ENCODE measurements at regions not wholly inside any gene's neighbourhood (a gene's known extent, or its start where the extent isn't known, plus 50 kb on each side); places are given as distances from the start of the nearest gene placed in this dataset.
"Not testable (repeated sequence)": the region's sequence is repeated elsewhere in the genome, so short reads cannot be mapped to it uniquely, and the experiment has no call there.

DNA sequence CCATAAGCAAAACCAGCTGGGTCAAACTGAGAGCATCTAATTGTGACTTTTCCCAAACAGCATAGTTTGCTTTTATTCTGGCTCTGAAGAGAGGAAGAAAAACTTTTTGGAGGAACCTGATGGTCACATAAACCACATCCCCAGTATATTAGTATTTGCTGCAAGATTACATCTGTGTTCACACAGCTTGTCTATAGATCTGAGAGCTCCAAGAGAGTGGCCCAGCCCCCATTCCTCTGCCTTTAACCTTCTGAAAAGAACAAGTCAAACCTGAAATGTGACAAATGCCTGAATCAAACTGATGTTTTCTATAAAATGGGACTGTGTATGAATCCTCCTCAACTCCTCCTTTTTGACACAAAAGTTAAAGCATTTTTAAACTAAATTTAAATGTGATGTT, 435.2 kb downstream of the ZNF479 start:
- DNase-seq: not testable (repeated sequence)

DNA sequence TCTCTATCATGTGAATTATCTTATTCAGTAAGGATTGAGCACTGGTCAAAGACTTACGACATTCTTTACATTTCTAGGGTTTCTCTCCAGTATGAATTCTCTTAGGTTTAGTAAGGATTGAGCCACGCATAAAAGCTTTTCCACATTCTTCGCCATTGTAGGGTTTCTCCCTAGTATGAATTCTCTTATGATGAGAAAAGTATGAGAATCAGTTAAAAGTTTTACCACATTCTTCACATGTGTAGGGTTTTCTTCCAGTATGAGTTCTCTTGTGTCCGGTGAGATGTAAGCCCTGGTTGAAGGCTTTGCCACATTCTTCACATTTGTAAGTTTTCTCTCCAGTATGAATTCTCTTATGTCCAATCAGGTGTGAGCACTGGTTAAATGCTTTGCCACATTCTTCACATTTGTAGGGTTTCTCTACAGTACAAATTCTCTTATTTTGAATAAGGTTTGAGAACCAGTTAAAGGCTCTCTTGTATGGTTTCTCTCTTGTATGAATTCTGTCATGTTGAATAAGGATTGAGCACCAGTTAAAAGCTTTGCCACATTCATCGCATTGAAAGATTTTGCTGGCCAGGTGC, 445.9 kb downstream of the ZNF479 start:
- DNase-seq: no peak

DNA sequence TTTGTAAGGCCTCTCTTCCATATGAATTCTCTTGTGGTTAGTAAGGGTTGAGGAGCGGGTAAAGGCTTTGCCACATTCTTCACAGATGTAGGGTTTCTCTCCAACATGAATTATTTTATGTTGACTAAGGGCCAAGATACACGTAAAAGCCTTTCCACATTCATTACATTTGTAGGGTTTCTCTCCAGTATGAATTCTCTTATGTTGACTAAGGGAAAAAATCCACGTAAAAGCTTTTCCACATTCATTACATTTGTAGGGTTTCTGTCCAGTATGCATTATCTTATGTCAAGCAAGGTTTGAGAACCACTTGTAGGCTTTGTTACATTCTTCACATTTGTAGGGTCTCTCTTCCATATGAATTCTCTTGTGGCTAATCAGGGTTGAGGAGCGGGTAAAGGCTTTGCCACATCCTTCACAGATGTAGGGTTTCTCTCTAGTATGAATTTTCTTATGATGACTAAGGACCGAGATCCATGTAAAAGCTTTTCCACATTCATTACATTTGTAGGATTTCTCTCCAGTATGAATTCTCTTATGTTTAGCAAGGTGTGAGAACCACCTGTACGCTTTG, 493.0 kb downstream of the ZNF479 start:
- no peak for DNase-seq

DNA sequence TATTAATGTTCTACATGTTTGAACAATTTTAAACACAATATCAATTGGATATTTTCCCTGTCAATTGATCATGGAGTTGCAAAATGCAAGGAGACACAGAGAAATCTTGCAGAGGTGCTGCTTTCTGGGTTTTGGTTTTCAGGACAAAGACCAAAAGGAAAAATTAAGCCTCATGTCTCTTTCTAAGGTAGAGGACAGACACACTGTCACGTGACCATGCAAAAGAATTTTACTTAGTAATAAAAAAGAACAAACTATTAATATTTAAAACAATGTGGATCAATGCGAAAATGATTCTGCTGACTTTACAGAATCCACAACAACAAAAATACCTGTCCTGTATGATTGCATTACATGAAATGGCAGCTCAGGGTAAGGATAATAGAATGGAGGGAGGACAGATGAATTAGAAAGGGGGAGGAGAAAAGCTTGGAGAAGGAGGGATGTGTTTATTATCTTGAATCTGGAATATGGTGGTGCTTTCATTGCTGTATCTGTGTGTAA, 493.7 kb upstream of the NUPR2 start:
- no peak for DNase-seq

DNA sequence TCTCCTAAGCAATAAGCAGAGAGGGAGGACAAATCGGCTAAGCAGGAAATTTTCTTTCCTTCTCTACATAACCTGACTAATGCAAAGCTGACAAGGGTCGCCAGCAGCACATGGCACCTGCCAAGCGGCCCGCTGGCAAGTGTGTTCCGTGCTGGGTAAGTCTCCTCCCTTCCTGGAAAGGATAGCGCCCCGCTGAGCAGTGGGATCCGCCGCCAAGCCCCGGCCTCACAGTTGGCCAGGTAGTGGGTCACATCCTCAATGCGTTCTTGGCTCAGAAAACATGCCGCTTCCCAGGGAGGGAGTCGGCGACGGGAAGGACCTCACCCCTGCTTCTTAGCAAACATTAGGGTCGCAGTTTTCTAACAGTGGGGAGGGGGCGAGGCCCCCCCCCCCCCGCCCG, 488.9 kb upstream of the NUPR2 start:
- DNase-seq: no peak

DNA sequence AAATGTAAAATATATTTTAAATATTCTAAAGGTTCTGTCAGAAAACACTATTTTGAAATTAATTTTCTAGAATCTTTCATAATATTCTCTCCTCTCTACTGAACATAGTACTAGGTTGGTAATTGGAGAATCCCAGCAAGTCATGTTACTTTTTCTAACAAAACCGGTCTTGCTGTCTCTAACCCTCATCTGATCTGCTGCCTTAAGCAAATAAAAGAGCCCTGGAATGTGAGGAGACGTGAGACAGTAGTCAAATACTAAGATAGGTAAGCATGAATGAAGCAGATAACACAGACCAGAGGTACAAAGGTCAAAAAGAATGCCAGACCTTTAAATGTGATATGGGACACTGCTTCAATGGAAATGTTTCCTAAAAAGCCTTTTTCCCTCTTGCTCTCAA, 462.4 kb upstream of the NUPR2 start:
- DNase-seq: no peak

DNA sequence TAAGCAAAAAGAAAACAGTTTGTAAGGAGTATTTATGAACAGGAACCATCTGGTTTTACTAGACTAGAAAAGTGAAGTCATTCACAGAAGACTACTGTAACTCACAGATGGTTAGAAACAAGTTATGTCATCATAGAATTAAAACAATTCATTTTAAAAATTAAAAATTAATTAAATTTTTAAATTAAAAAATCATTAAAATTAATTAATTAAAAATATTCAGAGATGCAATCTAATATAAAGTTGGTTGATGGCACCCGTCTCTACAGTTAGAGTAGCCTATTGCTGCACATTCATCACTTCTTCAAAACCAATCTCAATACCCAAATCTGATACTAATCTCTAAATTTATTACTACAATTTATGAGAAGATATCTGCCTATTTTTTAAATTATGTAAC, 454.8 kb upstream of the NUPR2 start:
- DNase-seq: no peak

DNA sequence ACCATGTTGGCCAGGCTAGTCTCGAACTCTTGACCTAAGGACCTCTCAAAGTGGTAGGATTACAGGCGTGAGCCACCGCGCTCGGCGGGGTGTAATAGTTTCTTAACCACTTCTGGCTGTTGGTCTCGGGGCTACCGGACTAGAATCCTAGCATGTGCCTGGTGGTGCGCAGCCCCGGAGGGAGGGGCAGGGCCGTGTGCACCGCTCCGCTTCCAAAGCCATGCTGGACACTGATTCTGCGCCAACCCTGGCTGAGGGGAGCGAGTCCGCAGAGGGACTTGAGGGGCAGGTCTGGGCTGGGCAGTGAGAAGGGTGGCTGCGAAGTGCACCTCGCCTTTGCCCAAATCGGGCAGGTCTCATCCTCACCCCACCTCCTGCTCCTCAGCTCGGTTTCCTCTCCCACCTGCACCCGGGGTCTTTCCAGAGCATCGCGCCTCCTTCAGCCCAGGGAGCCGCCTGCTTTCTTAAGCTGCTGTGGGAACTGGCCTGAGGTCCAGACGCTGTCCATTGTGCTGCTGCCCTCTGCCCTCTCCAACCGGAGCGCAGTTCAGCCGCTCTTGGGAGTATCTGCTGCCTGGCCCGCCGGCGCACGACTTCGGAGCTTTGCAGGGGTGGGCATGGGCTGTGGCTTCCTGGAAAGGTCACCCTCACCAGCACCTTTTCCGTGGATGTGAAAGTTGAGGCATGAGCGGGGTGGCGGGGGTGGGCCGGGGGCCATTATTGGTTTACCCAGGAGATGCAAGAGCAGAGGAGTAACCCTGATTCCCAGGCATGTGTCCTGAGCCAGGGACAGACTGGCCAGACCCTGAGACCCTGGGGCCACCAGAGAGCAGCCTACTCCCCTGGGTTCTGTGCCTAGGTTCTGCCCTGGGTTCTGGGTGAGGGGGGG, 422.6 kb upstream of the NUPR2 start:
- DNase-seq: no peak

DNA sequence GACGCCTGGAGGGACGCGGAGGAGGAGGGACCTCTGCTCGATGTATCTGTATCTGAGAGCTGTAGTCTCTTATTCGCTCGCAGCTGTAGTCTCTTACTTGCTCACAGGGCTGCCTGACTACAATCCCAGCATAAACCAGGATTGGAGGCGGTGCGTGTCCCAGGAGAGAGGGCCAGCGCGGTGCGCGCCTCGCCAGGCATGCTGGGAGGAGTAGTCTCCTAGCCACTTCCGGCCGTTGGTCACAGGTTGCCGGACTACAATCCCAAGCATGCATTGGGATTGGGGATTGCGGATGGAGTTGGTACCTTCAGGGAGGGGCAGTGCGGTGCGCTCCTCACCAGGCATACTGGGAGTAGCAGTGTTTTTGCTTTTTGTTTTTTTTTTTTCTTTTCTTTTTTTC, 421.7 kb upstream of the NUPR2 start:
- no peak for DNase-seq

DNA sequence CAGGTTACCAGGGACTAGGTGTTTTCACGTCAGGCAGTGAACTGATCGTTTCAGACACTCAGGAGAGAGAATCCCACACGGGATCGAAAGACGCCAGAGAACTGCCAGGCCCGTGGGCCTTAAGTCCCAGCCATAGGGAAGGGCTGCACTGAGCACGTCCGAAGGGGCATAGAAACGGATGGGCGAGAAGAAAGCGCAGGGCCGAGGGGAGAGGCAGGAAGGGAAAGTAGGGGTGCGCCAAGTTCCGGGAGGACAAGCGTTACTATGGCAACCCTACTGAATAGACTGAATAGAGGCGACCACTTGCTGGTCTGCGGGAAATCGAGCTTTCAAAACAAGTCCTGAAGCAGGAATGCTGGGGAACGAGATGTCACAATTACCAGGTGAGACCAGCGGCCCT, 421.3 kb upstream of the NUPR2 start:
- no peak for DNase-seq

DNA sequence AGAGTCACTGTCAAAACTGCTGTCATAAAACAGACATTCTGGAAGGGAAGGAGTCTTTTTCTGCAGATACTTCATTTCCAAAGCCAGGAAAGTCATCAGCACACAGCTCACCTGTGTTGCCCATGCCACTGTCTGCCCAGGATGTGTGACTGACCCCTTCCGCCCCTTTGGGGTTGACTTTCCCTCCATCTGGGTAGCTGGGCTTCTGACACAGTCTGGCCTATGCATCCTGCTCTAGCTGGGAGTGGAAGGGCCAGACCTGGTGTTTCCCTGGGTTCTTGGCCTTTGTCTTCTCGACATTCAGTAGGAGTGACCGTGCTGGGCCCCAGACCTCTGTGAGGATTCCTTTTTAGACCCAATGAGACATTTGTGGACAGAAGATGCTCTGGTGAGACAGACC, 378.9 kb upstream of the NUPR2 start:
- DNase-seq: no peak

DNA sequence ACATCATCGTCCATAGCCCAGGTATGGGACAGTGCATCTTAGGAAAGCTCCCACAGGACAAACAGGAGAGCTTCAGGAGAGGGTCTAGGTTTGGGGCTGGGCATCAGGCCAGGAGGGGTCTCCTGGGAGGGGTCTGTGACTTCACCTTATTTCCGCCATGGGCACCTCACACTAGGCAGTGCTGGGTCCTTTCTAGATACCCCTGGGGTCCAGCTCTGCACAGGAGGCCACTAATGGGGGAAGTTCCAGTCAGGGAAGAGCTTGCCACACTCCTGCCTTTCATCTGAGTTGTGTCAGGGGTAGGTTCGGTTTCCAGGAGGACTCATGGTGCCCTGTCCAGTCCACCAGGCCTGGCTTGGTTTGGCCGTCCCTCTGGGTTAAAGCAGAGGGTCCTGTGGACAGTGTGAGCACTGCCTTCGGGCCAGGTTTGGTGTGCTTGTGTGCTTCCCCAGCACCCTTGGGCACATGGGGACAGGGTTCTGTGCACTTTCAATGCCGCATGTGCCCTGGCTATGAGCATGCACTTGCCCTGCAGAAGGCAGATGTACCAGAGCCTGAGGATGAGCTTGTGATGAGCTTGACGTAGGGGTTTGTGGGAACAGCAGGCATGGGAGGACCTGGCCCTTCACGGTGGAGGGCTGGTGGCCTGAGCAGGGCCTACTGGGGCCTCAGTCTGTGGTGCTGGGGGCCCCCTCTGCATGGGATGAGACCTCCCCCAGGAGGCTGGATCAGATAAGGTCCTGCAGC, 377.7 kb upstream of the NUPR2 start:
- DNase-seq: no peak

DNA sequence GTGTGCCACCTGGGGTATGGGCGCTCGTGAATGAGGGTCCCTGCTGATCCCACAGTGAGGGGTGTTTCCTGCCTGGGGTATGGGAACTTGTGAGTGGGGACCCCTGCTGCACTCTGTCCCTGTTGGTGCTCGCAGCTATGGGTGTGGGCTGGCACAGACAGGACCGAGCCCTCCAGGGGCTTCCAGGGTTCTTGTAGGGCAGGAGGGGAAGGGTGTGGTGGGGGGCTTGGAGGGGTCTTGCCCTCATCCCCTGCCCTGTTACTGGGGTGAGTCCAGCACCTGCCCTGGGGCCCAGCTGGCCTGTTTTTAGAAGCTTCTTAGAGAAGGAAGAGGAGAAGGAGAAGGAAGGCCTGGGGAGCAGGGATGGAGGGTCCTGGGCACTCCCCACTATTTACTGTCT, 377.0 kb upstream of the NUPR2 start:
- no peak for DNase-seq

DNA sequence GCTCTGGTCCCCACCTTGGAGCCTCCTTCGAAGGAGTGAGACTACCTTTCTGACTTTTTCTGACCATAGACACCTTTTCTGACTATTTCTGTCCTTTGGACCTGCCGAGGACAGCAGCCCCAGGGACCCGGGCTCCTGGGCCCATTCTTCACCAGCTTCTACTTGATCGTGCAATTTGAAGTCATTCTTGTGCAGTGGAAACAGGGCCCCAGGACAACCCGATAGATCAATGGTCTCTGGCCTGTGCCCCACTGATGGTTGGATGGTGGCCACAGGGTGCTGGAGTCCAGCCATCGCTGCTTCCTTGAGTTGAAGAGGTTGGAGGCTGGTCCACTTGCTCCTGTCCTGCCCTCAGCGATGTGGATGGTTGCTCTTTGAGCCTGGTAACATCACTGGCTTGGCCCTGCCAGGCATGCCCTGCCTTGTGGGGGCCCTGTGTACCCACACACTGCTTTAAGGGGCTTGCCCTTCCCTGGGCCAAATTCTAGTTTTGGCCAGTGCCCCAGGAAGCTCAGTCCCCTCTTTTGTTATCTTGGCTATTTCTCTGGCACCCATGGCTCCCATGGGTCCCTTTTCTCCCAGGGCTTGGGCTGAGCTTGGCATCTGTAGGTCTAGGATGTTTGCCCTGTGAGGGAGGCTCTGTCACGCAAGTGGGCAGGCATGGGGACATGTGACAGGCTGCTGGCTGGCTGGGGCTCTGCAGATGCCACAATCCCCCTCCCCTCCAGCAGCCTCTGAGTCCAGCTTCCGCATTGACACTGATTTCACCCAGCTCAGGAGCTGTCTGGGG, 375.6 kb upstream of the NUPR2 start:
- DNase-seq: no peak

DNA sequence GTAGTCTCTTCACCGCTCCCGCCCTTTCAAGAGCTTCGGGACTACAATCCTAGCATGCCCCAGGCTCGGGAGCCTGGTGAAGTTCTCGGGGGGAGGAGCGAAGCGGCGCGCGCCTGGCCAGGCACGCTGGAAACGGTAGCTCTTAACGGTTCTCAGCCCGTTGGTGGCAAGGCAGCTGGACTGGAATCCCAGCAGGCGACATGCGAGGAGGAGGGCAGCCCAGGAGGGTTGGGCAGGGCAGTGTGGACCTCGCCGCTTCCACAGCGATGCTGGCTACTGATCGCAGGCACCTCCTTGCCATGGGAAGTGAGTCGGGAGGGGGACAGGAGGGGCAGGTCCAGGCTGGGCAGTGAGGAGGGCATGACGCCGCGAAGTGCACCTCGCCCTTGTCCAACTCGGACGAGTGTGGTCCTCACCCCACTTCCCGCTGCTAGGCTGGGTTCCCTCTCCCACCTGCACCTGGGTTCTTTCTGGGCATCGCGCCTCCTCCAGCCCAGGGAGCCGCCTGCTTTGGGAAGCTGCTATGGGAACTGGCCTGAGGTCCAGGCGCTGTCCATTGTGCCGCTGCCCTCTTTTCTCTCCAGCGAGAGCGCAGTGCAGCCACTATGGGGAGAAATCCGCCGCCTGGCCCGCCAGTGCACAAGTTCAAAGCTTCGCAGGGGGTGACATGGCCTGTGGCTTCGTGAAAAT, 367.8 kb upstream of the NUPR2 start:
- DNase-seq: no peak

DNA sequence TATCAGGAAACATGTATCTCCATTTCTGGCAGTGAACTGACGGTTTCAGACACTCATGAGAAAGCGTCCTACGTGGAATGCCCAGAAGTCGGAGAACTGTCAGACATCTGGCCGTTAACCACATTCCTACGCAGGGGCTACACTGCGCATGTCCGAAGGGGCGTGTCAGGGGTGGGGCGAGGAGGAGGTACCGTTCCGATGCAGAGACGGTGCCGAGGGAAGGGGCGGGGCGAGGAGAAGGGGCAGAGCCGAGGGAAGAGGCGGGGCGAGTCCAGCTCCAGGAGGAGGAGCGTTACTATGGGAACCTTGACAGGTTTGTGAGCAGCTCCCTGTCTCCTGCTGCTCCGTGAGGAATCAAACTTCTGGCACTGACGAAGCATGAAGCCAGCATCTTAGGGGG, 366.9 kb upstream of the NUPR2 start:
- no peak for DNase-seq

DNA sequence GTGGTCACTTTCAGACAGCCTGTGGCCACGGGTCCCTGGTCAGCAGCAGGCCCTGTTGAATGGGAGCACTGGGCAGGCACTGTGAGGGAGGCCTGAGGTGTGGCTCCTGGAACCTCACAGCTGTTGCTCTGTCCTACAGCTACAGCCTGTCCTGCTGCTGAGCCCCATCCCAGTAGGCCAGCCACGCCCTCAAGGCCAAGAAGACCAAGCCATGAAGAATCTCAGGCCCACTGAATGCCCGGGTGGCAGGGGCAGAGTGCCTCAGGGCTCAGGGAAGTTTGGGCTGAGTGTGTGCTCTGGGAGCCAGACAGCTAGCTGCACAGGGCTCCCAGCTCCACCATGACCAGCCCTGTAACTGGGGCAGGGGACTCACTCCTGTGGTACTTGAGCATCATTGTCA, 363.5 kb upstream of the NUPR2 start:
- no peak for DNase-seq

DNA sequence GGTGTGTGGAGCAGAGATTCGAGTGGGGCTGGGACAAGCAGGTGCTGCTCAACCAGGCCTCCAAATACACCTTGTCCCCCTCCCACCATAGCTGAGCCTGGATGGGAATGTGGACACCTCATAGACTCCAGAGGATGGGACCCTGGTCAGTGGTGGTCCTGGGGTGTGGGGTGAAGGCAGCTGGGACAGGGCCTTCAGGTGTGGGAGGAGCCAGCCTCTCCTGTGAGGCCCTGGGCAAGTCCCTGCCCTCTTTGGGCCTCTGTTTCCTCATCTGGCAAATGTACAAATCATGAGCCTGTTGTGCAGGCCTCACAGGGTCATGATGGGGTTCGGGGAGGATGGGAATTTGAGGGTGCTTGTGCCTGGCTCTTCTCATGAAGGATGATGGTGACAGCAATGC, 362.9 kb upstream of the NUPR2 start:
- DNase-seq: no peak

DNA sequence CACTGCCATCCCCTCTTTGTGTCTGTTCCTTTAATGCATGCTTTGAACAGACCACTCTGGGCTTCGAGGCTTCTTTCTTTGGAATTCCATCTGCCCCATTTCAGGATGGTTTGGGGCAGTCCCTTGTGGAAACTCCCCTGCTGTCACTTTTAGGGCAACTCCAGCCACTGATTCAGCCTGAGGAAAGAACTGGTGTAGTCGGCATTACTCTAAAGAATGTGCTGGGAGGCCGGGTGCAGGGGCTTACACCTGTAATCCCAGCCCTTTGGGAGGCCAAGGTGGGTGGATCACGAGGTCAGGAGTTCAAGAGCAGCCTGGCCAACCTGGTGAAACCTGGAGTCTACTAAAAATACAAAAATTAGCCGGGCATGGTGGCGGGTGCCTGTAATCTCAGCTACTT, 358.1 kb upstream of the NUPR2 start:
- DNase-seq: no peak

DNA sequence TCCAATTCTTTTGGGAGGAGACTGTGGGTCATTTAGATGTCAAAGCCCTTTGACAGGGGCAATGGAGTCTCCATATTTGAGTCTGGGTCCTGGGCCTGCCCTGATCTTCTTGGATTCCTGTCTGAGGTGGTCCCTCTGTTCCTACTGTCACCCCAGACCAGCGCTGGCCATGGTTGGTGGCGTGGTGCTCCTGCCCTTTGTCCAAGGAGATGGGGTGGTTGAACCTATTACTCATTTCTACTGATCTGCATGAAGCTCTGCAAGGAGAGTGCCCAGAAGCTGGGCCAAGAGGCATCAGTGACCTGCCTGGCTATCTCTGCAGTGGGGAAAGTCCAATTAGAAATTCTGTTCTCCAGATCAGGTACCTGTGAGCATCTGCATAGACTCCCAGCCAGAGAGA, 355.6 kb upstream of the NUPR2 start:
- no peak for DNase-seq

DNA sequence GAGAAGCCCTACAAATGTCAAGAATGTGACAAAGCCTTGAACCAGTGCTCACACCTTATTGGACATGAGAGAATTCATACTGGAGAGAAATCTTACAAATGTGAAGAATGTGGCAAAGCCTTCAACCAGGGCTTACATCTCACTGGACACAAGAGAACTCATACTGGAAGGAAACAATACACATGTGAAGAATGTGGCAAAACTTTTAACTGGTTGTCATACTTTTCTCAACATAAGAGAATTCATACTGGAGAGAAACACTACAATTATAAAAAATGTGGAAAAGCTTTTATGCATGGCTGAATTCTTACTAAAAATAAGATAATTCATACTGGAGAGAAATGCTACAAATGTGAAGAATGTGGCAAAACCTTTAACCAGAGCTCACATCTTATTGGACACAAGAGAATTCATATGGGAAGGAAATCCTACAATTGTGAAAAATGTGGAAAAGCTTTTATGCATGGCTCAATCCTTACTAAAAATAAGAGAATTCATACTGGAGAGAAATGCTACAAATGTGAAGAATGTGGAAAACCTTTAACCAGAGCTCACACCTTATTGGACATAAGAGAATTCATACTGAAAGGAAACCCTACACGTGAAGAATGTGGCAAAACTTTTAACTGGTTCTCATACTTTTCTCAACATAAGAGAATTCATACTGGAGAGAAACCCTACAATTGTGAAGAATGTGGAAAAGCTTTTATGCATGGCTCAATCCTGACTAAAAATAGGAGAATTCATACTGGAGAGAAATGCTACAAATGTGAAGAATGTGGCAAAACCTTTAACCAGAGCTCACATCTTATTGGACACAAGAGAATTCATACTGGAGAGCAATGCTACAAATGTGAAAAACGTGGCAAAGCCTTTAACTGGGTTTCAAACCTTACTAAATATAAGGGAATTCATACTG, 350.6 kb upstream of the NUPR2 start:
- not testable (repeated sequence) for DNase-seq
